Left lung (tissue), 4 donors: ENCODE measurements at regions not wholly inside any gene's neighbourhood (a gene's known extent, or its start where the extent isn't known, plus 50 kb on each side); places are given as distances from the start of the nearest gene placed in this dataset.

Experiments used
- ATAC-seq: fragments of 200-7000 bp; cut with Tn5 transposase; one replicate; pipeline ENCODE4 v1.9.1; 2020; ENCODE audit warnings: moderate library complexity
- DNase-seq, 4 donors: peaks; one replicate each; pipeline ENCODE4 v3.0.0-alpha.2; 2013 to 2020
- H3K27ac ChIP-seq, 2 donors: fragments of 200-600 bp; sonication (generic) in 1 of 2; one replicate each; pipeline versions ENCODE4 v1.5.0 to v1.8.0; 2020 to 2021
- H3K27me3 ChIP-seq, 2 donors: fragments of 200-600 bp; sonication (generic) in 1 of 2; one replicate each; pipeline versions ENCODE4 v1.5.0 to v1.8.0; 2020 to 2021
- H3K36me3 ChIP-seq, 2 donors: fragments of 200-600 bp; sonication (generic) in 1 of 2; one replicate each; pipeline versions ENCODE4 v1.5.0 to v1.8.0; 2020 to 2021
- H3K4me1 ChIP-seq, 2 donors: fragments of 200-600 bp; one replicate each; pipeline ENCODE4 v1.8.0; 2021
- H3K4me3 ChIP-seq, 2 donors: fragments of 200-600 bp; sonication (generic) in 1 of 2; one replicate each; pipeline versions ENCODE4 v1.5.0 to v1.8.0; 2020 to 2021; ENCODE audit warnings: mild to moderate bottlenecking in 1 of 2
- H3K9me3 ChIP-seq, 2 donors: fragments of 200-600 bp; sonication (generic) in 1 of 2; one replicate each; pipeline versions ENCODE4 v1.5.0 to v1.8.0; 2020 to 2021
- CTCF ChIP-seq, 2 donors: fragments of 200-600 bp; sonication (generic) in 1 of 2; IDR thresholded peaks; one replicate each; pipeline versions ENCODE4 v1.5.0 to v1.8.0; 2021; ENCODE audit warnings: antibody characterized with exemption in 2 of 2
- intact Hi-C, 2 donors: fragments of 100-400 bp; cut with DNase I; formaldehyde crosslinking; loops; one replicate each; pipeline versions ENCODE4 v1.11.2 to v1.14.2; 2022
- donor health status: DM: no; HTN: yes; CAD: no.
- donor health status: DM: no; HTN: no; CAD: no.

- Histone ChIP-seq H3K27me3 (peaks cover 0 to 34% of the 10 kb centered on the region in 2 donors), H3K4me1 (no peaks in the 10 kb centered on the region), H3K9me3 (no peaks in the 10 kb centered on the region), H3K27ac (no peak overlapping the region), H3K36me3 (no peaks in the 10 kb centered on the region), H3K4me3 (no peak overlapping the region)
- DNase-seq (no peak), ATAC-seq (no peak)
- intact Hi-C loops: no loop called here
- no peak for TF ChIP-seq CTCF (IDR thresholded peaks at IDR 0.05)
Measured at GRCh38 chr1:25055324-25055780, 125.3 kb upstream of the RUNX3 start.

- Histone ChIP-seq H3K9me3 (no peaks in the 10 kb centered on the region), H3K4me1 (no peaks in the 10 kb centered on the region), H3K4me3 (no peak overlapping the region), H3K36me3 (no peaks in the 10 kb centered on the region), H3K27ac (no peak overlapping the region), H3K27me3 (peaks cover 0 to 34% of the 10 kb centered on the region in 2 donors)
- ATAC-seq (no peak), DNase-seq (no peak)
- intact Hi-C loops: no loop called here
- TF ChIP-seq CTCF (IDR thresholded peaks at IDR 0.05): no peak
Measured at GRCh38 chr1:25054526-25055323, 124.6 kb upstream of the RUNX3 start.

- intact Hi-C loops: no loop called here
- DNase-seq: no peak
- ATAC-seq: no peak
- H3K4me1 ChIP-seq: no peaks in the 10 kb centered on the region
- no peaks in the 10 kb centered on the region for H3K9me3 ChIP-seq
- H3K27ac ChIP-seq: no peak overlapping the region
- no peak for TF ChIP-seq CTCF (IDR thresholded peaks at IDR 0.05)
- peaks cover 0 to 34% of the 10 kb centered on the region in 2 donors for H3K27me3 ChIP-seq
- H3K4me3 ChIP-seq: no peak overlapping the region
- H3K36me3 ChIP-seq: no peaks in the 10 kb centered on the region
Measured at GRCh38 chr1:25053576-25054250, 123.6 kb upstream of the RUNX3 start.

GRCh38 chr1:25051906-25052305, 121.8 kb upstream of the RUNX3 start:
- Histone ChIP-seq H3K36me3 (no peaks in the 10 kb centered on the region), H3K27ac (no peak overlapping the region), H3K4me3 (no peak overlapping the region), H3K27me3 (peaks cover 0 to 31% of the 10 kb centered on the region in 2 donors), H3K9me3 (no peaks in the 10 kb centered on the region), H3K4me1 (no peaks in the 10 kb centered on the region)
- DNase-seq (no peak), ATAC-seq (no peak)
- no peak for TF ChIP-seq CTCF (IDR thresholded peaks at IDR 0.05)
- intact Hi-C loops: no loop called here

GRCh38 chr1:25051504-25051903, 121.4 kb upstream of the RUNX3 start:
- TF ChIP-seq CTCF (IDR thresholded peaks at IDR 0.05): no peak
- no peaks in the 10 kb centered on the region for H3K36me3 ChIP-seq
- intact Hi-C loops: no loop called here
- no peak overlapping the region for H3K4me3 ChIP-seq
- no peak overlapping the region for H3K27ac ChIP-seq
- ATAC-seq: no peak
- no peaks in the 10 kb centered on the region for H3K9me3 ChIP-seq
- H3K4me1 ChIP-seq: no peaks in the 10 kb centered on the region
- DNase-seq: no peak
- peaks cover 0 to 27% of the 10 kb centered on the region in 2 donors for H3K27me3 ChIP-seq
